ENCODE measurements at regions not wholly inside any gene's neighbourhood (a gene's known extent, or its start where the extent isn't known, plus 50 kb on each side); places are given as distances from the start of the nearest gene placed in this dataset.

GRCh38 chr2:147001061-147001460 is 843.8 kb upstream of the ACVR2A start:
- no peak for TF ChIP-seq CTCF (IDR thresholded peaks at IDR 0.05)
- no peak for TF ChIP-seq POLR2A (IDR thresholded peaks at IDR 0.05)

Data from Peyer's patch (tissue), 4 donors.